Fibroblast of lung (primary cell): ENCODE measurements at regions not wholly inside any gene's neighbourhood (a gene's known extent, or its start where the extent isn't known, plus 50 kb on each side); places are given as distances from the start of the nearest gene placed in this dataset.

Source experiments
- CTCF ChIP-seq, 2 donors: IDR thresholded peaks in 1 of 2; conservative IDR thresholded peaks in 1 of 2; 1 replicate in 1 of 2; 2 replicates in 1 of 2; pipeline ENCODE4 v1.5.1; 2011 to 2012; ENCODE audit warnings: low read length in 2 of 2, control low read depth in 1 of 2, inconsistent platforms in 1 of 2, low read depth in 1 of 2, mild to moderate bottlenecking in 1 of 2
- EZH2 ChIP-seq: IDR thresholded peaks from 2 replicates; pipeline ENCODE4 v1.5.1; 2012; ENCODE audit warnings: low read length, control low read depth, mild to moderate bottlenecking; ENCODE audit errors: missing control alignments

GRCh38 chr20:11729806-11730205 is 187.9 kb upstream of the BTBD3 start:
- TF ChIP-seq CTCF (conservative IDR thresholded peaks at IDR 0.05 in 1 of 2, IDR thresholded peaks at IDR 0.05 in 1 of 2; ENCODE audit: low read depth in 1 of 2, low read length in 2 of 2) (no peak), EZH2 (no peak)
